ENCODE measurements at regions not wholly inside any gene's neighbourhood (a gene's known extent, or its start where the extent isn't known, plus 50 kb on each side); places are given as distances from the start of the nearest gene placed in this dataset.

DNA sequence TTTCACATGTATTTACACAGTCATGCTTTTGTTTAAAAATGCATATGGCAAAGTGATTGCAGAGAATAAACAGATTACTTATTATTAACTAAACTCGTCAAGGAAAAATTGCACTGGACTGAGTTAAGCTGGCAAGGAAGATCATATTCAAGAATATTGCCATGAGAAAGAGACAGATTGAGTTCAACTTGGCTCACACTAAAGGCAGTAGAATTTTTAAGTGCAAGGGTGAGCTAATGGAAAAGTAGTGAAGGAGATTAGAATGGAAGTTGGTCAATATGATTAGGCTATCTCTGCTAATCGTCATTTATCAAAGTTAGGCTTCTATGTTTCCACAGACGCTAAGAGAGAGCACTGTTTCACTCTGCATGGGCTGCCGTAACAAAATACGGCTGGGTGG lies 557.6 kb downstream of the PRR16 start:
- peaks cover 12% of the 10 kb centered on the region for H3K36me3 ChIP-seq (ENCODE audit: insufficient read depth, low read length)
- no peak for TF ChIP-seq CTCF (IDR thresholded peaks at IDR 0.05; ENCODE audit: borderline replicate concordance, extremely low read depth, low read length, poor library complexity, severe bottlenecking)
- TF ChIP-seq EZH2 (IDR thresholded peaks at IDR 0.05; ENCODE audit: borderline replicate concordance, low read depth, low read length, severe bottlenecking) = no peak
- H2AFZ ChIP-seq (ENCODE audit: low read depth, low read length) = peak overlapping the region; percentile 28; the same call in 1 of the 2 replicates
- H3K4me3 ChIP-seq (ENCODE audit: low read depth in 1 of 2, low read length in 2 of 2) = peak overlapping the region in 1 of 2 experiments; percentile 28; a peak in 1 of 4 replicates
- H3K4me2 ChIP-seq (ENCODE audit: insufficient read depth, low read length) = no peak overlapping the region
- H3K9me3 ChIP-seq (ENCODE audit: insufficient read depth, low read length, severe bottlenecking) = no peaks in the 10 kb centered on the region
- no peaks in the 10 kb centered on the region for H4K20me1 ChIP-seq (ENCODE audit: insufficient read depth, low read length)
- DNase-seq (no peak), ATAC-seq (ENCODE audit: insufficient read depth, low read depth) (no peak)
- peak overlapping the region; percentile 98 for H3K27ac ChIP-seq (ENCODE audit: low read length)
- H3K9ac ChIP-seq (ENCODE audit: low read depth, low read length) = peak overlapping the region; percentile 80; the same call in 1 of the 2 replicates
- H3K79me2 ChIP-seq (ENCODE audit: insufficient read depth, low read length) = peaks cover 36% of the 10 kb centered on the region
- H3K4me1 ChIP-seq (ENCODE audit: insufficient read depth, low read length) = no peaks in the 10 kb centered on the region; the same call in 1 of the 2 replicates
- no peaks in the 10 kb centered on the region for H3K27me3 ChIP-seq (ENCODE audit: insufficient read depth, low read length, poor library complexity)

GRCh38 chr5:121024416-121025311 lies 560.6 kb downstream of the PRR16 start:
- 0 out of 4 replicates have a peak overlapping the region, but pooled peaks of 1 of the 2 experiments have one; percentile 14 for H3K4me3 ChIP-seq (ENCODE audit: low read depth in 1 of 2, low read length in 2 of 2)
- H3K79me2 ChIP-seq (ENCODE audit: insufficient read depth, low read length) = peaks cover 6% of the 10 kb centered on the region; the same call in 1 of the 2 replicates
- ATAC-seq (ENCODE audit: insufficient read depth, low read depth) = peak; percentile 73
- no peaks in the 10 kb centered on the region for H3K27me3 ChIP-seq (ENCODE audit: insufficient read depth, low read length, poor library complexity)
- H3K9ac ChIP-seq (ENCODE audit: low read depth, low read length) = peak overlapping the region; percentile 80
- H3K36me3 ChIP-seq (ENCODE audit: insufficient read depth, low read length) = peaks cover 8% of the 10 kb centered on the region; the same call in 1 of the 2 replicates
- no peaks in the 10 kb centered on the region for H4K20me1 ChIP-seq (ENCODE audit: insufficient read depth, low read length)
- no peaks in the 10 kb centered on the region for H3K9me3 ChIP-seq (ENCODE audit: insufficient read depth, low read length, severe bottlenecking)
- peak overlapping the region; percentile 98 for H3K27ac ChIP-seq (ENCODE audit: low read length)
- H2AFZ ChIP-seq (ENCODE audit: low read depth, low read length) = peak overlapping the region; percentile 44
- TF ChIP-seq EZH2 (IDR thresholded peaks at IDR 0.05; ENCODE audit: borderline replicate concordance, low read depth, low read length, severe bottlenecking) = no peak
- peak; percentile 44 for TF ChIP-seq CTCF (IDR thresholded peaks at IDR 0.05; ENCODE audit: borderline replicate concordance, extremely low read depth, low read length, poor library complexity, severe bottlenecking)
- H3K4me1 ChIP-seq (ENCODE audit: insufficient read depth, low read length) = no peaks in the 10 kb centered on the region; the same call in 1 of the 2 replicates
- peak; percentile 56 for DNase-seq
- peak overlapping the region; percentile 54 for H3K4me2 ChIP-seq (ENCODE audit: insufficient read depth, low read length)

- ATAC-seq (ENCODE audit: insufficient read depth, low read depth) (peak; percentile 69), DNase-seq (peak; percentile 70)
Measured at GRCh38 chr5:121025671-121026070, 561.6 kb downstream of the PRR16 start.

More at GRCh38 chr5:121025671-121026070, 561.6 kb downstream of the PRR16 start:
- TF ChIP-seq EZH2 (IDR thresholded peaks at IDR 0.05; ENCODE audit: borderline replicate concordance, low read depth, low read length, severe bottlenecking) = no peak
- no peak for TF ChIP-seq CTCF (IDR thresholded peaks at IDR 0.05; ENCODE audit: borderline replicate concordance, extremely low read depth, low read length, poor library complexity, severe bottlenecking)
- Histone ChIP-seq H2AFZ (ENCODE audit: low read depth, low read length) (no peak overlapping the region), H3K27me3 (ENCODE audit: insufficient read depth, low read length, poor library complexity) (no peaks in the 10 kb centered on the region), H3K9ac (ENCODE audit: low read depth, low read length) (peak overlapping the region; percentile 80), H3K79me2 (ENCODE audit: insufficient read depth, low read length) (peaks cover 6% of the 10 kb centered on the region; the same call in 1 of the 2 replicates), H3K4me1 (ENCODE audit: insufficient read depth, low read length) (no peaks in the 10 kb centered on the region; the same call in 1 of the 2 replicates), H3K4me2 (ENCODE audit: insufficient read depth, low read length) (peak overlapping the region; percentile 54), H3K9me3 (ENCODE audit: insufficient read depth, low read length, severe bottlenecking) (no peaks in the 10 kb centered on the region), H3K4me3 (ENCODE audit: low read depth in 1 of 2, low read length in 2 of 2) (peak overlapping the region in 1 of 2 experiments; percentile 14; a peak in 1 of 4 replicates), H3K36me3 (ENCODE audit: insufficient read depth, low read length) (peaks cover 8% of the 10 kb centered on the region; the same call in 1 of the 2 replicates), H4K20me1 (ENCODE audit: insufficient read depth, low read length) (no peaks in the 10 kb centered on the region), H3K27ac (ENCODE audit: low read length) (peak overlapping the region; percentile 98)
